ENCODE measurements at regions not wholly inside any gene's neighbourhood (a gene's known extent, or its start where the extent isn't known, plus 50 kb on each side); places are given as distances from the start of the nearest gene placed in this dataset.
"Not testable (repeated sequence)": the region's sequence is repeated elsewhere in the genome, so short reads cannot be mapped to it uniquely, and the experiment has no call there.

GRCh38 chr15:91356083-91356482, 256.0 kb downstream of the SV2B start:
- Histone ChIP-seq H3K4me1 (ENCODE audit: control insufficient read depth in 2 of 2, insufficient read depth in 2 of 2, low read length in 2 of 2) (no peaks in the 10 kb centered on the region), H3K27me3 (ENCODE audit: control insufficient read depth in 2 of 2, insufficient read depth in 1 of 2, low read length in 1 of 2) (no peaks in the 10 kb centered on the region), H3K4me3 (ENCODE audit: low read length in 2 of 2) (no peak overlapping the region), H3K9me3 (ENCODE audit: control insufficient read depth in 2 of 2, insufficient read depth in 1 of 2, low read length in 1 of 2) (no peaks in the 10 kb centered on the region), H3K27ac (ENCODE audit: low read depth in 1 of 2, low read length in 1 of 2) (no peak overlapping the region), H3K36me3 (ENCODE audit: control insufficient read depth in 2 of 2, insufficient read depth in 2 of 2, low read length in 1 of 2) (no peaks in the 10 kb centered on the region)
- no peak for DNase-seq (ENCODE audit: low read depth in 6 of 9, low spot score in 9 of 9)
- WGBS = 96% methylated on average over 4 of the region's 4 CpGs

DNA sequence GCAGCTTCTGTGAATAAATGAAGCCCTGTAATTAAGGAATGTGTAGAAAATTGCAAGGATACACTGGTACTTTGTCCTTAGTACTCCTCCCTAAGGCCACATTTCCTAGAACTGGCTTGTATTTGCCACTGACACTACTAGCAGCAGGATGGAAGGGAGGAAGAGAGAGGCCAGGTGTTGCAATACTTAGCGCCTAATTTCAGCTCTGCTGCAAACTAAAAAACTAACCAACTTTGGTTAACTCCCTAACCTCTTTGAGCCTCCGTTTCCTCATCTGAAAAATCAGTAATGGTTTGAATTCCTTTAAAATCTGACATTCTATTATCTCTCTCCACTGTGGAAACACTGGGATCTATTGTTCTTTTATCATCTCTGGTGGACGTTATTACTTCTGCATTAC, 257.0 kb downstream of the SV2B start:
- H3K4me3 ChIP-seq (ENCODE audit: low read length in 2 of 2) = no peak overlapping the region
- DNase-seq (ENCODE audit: low read depth in 6 of 9, low spot score in 9 of 9) = no peak
- H3K27ac ChIP-seq (ENCODE audit: low read depth in 1 of 2, low read length in 1 of 2) = no peak overlapping the region
- H3K36me3 ChIP-seq (ENCODE audit: control insufficient read depth in 2 of 2, insufficient read depth in 2 of 2, low read length in 1 of 2) = no peaks in the 10 kb centered on the region
- no peaks in the 10 kb centered on the region for H3K9me3 ChIP-seq (ENCODE audit: control insufficient read depth in 2 of 2, insufficient read depth in 1 of 2, low read length in 1 of 2)
- no peaks in the 10 kb centered on the region for H3K27me3 ChIP-seq (ENCODE audit: control insufficient read depth in 2 of 2, insufficient read depth in 1 of 2, low read length in 1 of 2)
- no peaks in the 10 kb centered on the region for H3K4me1 ChIP-seq (ENCODE audit: control insufficient read depth in 2 of 2, insufficient read depth in 2 of 2, low read length in 2 of 2)
- WGBS = 90% methylated on average over 3 of the region's 3 CpGs

GRCh38 chr15:91357486-91357885, 257.4 kb downstream of the SV2B start:
- no peaks in the 10 kb centered on the region for H3K27me3 ChIP-seq (ENCODE audit: control insufficient read depth in 2 of 2, insufficient read depth in 1 of 2, low read length in 1 of 2)
- H3K9me3 ChIP-seq (ENCODE audit: control insufficient read depth in 2 of 2, insufficient read depth in 1 of 2, low read length in 1 of 2) = no peaks in the 10 kb centered on the region

GRCh38 chr15:91358405-91358804, 258.3 kb downstream of the SV2B start:
- Histone ChIP-seq H3K36me3 (ENCODE audit: control insufficient read depth in 2 of 2, insufficient read depth in 2 of 2, low read length in 1 of 2) (no peaks in the 10 kb centered on the region), H3K9me3 (ENCODE audit: control insufficient read depth in 2 of 2, insufficient read depth in 1 of 2, low read length in 1 of 2) (no peaks in the 10 kb centered on the region), H3K4me3 (ENCODE audit: low read length in 2 of 2) (no peak overlapping the region), H3K4me1 (ENCODE audit: control insufficient read depth in 2 of 2, insufficient read depth in 2 of 2, low read length in 2 of 2) (no peaks in the 10 kb centered on the region), H3K27ac (ENCODE audit: low read depth in 1 of 2, low read length in 1 of 2) (no peak overlapping the region), H3K27me3 (ENCODE audit: control insufficient read depth in 2 of 2, insufficient read depth in 1 of 2, low read length in 1 of 2) (no peaks in the 10 kb centered on the region)
- no peak for DNase-seq (ENCODE audit: low read depth in 6 of 9, low spot score in 9 of 9)
- WGBS = 96% methylated on average over 3 of the region's 3 CpGs

More at GRCh38 chr15:91357486-91357885, 257.4 kb downstream of the SV2B start:
- H3K4me1 ChIP-seq (ENCODE audit: control insufficient read depth in 2 of 2, insufficient read depth in 2 of 2, low read length in 2 of 2) = no peaks in the 10 kb centered on the region
- H3K27ac ChIP-seq (ENCODE audit: low read depth in 1 of 2, low read length in 1 of 2) = no peak overlapping the region
- H3K4me3 ChIP-seq (ENCODE audit: low read length in 2 of 2) = no peak overlapping the region
- 96% methylated on average over 10 of the region's 10 CpGs for WGBS
- DNase-seq (ENCODE audit: low read depth in 6 of 9, low spot score in 9 of 9) = no peak
- no peaks in the 10 kb centered on the region for H3K36me3 ChIP-seq (ENCODE audit: control insufficient read depth in 2 of 2, insufficient read depth in 2 of 2, low read length in 1 of 2)

GRCh38 chr15:91361696-91362095, 261.6 kb downstream of the SV2B start:
- not testable (repeated sequence) for H3K27ac ChIP-seq (ENCODE audit: low read depth in 1 of 2, low read length in 1 of 2); H3K4me3 ChIP-seq (ENCODE audit: low read length in 2 of 2); H3K9me3 ChIP-seq (ENCODE audit: control insufficient read depth in 2 of 2, insufficient read depth in 1 of 2, low read length in 1 of 2); H3K27me3 ChIP-seq (ENCODE audit: control insufficient read depth in 2 of 2, insufficient read depth in 1 of 2, low read length in 1 of 2); H3K4me1 ChIP-seq (ENCODE audit: control insufficient read depth in 2 of 2, insufficient read depth in 2 of 2, low read length in 2 of 2); H3K36me3 ChIP-seq (ENCODE audit: control insufficient read depth in 2 of 2, insufficient read depth in 2 of 2, low read length in 1 of 2); DNase-seq (ENCODE audit: low read depth in 6 of 9, low spot score in 9 of 9)
- WGBS = 93% methylated on average over 3 of the region's 3 CpGs

DNA sequence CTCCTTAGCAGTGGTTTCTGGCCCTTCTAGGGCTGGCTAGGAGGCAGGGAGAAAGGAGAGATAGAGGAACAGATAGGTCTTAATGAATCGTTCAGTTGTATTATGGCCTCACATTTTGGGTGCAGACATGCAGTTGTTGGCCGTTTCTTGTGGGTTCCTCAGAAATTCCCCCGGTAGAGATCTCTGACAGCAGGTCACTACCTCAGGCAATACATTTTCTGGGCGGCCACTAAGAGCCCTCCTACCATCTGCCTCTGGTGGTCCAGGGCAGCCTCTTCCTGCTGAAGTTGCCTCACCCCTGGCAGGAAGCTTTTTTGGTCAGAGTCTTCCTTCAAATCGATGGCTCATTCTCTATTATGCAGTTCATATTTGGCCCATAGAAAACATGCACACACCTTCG, 266.1 kb downstream of the SV2B start:
- Histone ChIP-seq H3K4me3 (ENCODE audit: low read length in 2 of 2) (no peak overlapping the region), H3K27me3 (ENCODE audit: control insufficient read depth in 2 of 2, insufficient read depth in 1 of 2, low read length in 1 of 2) (no peaks in the 10 kb centered on the region), H3K4me1 (ENCODE audit: control insufficient read depth in 2 of 2, insufficient read depth in 2 of 2, low read length in 2 of 2) (peaks cover 0 to 19% of the 10 kb centered on the region in 2 donors), H3K9me3 (ENCODE audit: control insufficient read depth in 2 of 2, insufficient read depth in 1 of 2, low read length in 1 of 2) (no peaks in the 10 kb centered on the region), H3K27ac (ENCODE audit: low read depth in 1 of 2, low read length in 1 of 2) (no peak overlapping the region), H3K36me3 (ENCODE audit: control insufficient read depth in 2 of 2, insufficient read depth in 2 of 2, low read length in 1 of 2) (no peaks in the 10 kb centered on the region)
- 65% methylated on average over 6 of the region's 6 CpGs for WGBS
- no peak for DNase-seq (ENCODE audit: low read depth in 6 of 9, low spot score in 9 of 9)

- no peak overlapping the region for H3K4me3 ChIP-seq (ENCODE audit: low read length in 2 of 2)
- no peaks in the 10 kb centered on the region for H3K27me3 ChIP-seq (ENCODE audit: control insufficient read depth in 2 of 2, insufficient read depth in 1 of 2, low read length in 1 of 2)
- 90% methylated on average over 9 of the region's 9 CpGs for WGBS
- H3K36me3 ChIP-seq (ENCODE audit: control insufficient read depth in 2 of 2, insufficient read depth in 2 of 2, low read length in 1 of 2) = no peaks in the 10 kb centered on the region
- no peaks in the 10 kb centered on the region for H3K9me3 ChIP-seq (ENCODE audit: control insufficient read depth in 2 of 2, insufficient read depth in 1 of 2, low read length in 1 of 2)
- H3K27ac ChIP-seq (ENCODE audit: low read depth in 1 of 2, low read length in 1 of 2) = no peak overlapping the region
- H3K4me1 ChIP-seq (ENCODE audit: control insufficient read depth in 2 of 2, insufficient read depth in 2 of 2, low read length in 2 of 2) = peaks cover 0 to 19% of the 10 kb centered on the region in 2 donors
- no peak for DNase-seq (ENCODE audit: low read depth in 6 of 9, low spot score in 9 of 9)
These were observed 268.6 kb downstream of the SV2B start for GRCh38 chr15:91368611-91369010.

GRCh38 chr15:91369823-91370222, 269.8 kb downstream of the SV2B start:
- H3K27ac ChIP-seq (ENCODE audit: low read depth in 1 of 2, low read length in 1 of 2) = peak overlapping the region in 1 of 2 donors; percentile 18
- DNase-seq (ENCODE audit: low read depth in 6 of 9, low spot score in 9 of 9) = peak in 2 of 9 donors; percentile 13 to 42
- H3K27me3 ChIP-seq (ENCODE audit: control insufficient read depth in 2 of 2, insufficient read depth in 1 of 2, low read length in 1 of 2) = no peaks in the 10 kb centered on the region
- H3K4me3 ChIP-seq (ENCODE audit: low read length in 2 of 2) = no peak overlapping the region
- H3K36me3 ChIP-seq (ENCODE audit: control insufficient read depth in 2 of 2, insufficient read depth in 2 of 2, low read length in 1 of 2) = no peaks in the 10 kb centered on the region
- no peaks in the 10 kb centered on the region for H3K9me3 ChIP-seq (ENCODE audit: control insufficient read depth in 2 of 2, insufficient read depth in 1 of 2, low read length in 1 of 2)
- 12% methylated on average over 7 of the region's 7 CpGs for WGBS
- H3K4me1 ChIP-seq (ENCODE audit: control insufficient read depth in 2 of 2, insufficient read depth in 2 of 2, low read length in 2 of 2) = peaks cover 0 to 19% of the 10 kb centered on the region in 2 donors

DNA sequence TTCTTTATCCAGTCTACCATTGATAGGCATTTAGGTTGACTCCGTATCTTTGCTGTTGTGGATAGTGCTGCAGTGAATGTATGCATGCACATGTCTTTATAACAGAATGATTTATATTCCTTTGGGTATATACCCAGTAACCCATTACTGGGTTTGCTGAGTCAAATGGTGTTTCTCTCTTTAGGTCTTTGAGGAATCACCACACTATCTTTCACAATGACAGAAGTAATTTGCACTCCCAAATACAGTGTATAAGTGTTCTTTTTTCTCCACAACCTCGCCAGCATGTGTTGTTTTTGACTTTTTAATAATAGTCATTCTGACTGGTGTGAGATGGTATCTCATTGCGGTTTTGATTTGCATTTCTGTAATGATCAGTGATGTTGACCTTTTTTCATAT, 271.3 kb downstream of the SV2B start:
- peaks cover 0 to 19% of the 10 kb centered on the region in 2 donors for H3K4me1 ChIP-seq (ENCODE audit: control insufficient read depth in 2 of 2, insufficient read depth in 2 of 2, low read length in 2 of 2)
- not testable (repeated sequence) for H3K36me3 ChIP-seq (ENCODE audit: control insufficient read depth in 2 of 2, insufficient read depth in 2 of 2, low read length in 1 of 2); H3K4me3 ChIP-seq (ENCODE audit: low read length in 2 of 2); DNase-seq (ENCODE audit: low read depth in 6 of 9, low spot score in 9 of 9); H3K27me3 ChIP-seq (ENCODE audit: control insufficient read depth in 2 of 2, insufficient read depth in 1 of 2, low read length in 1 of 2); H3K27ac ChIP-seq (ENCODE audit: low read depth in 1 of 2, low read length in 1 of 2); H3K9me3 ChIP-seq (ENCODE audit: control insufficient read depth in 2 of 2, insufficient read depth in 1 of 2, low read length in 1 of 2)
- 96% methylated on average over 3 of the region's 3 CpGs for WGBS

DNA sequence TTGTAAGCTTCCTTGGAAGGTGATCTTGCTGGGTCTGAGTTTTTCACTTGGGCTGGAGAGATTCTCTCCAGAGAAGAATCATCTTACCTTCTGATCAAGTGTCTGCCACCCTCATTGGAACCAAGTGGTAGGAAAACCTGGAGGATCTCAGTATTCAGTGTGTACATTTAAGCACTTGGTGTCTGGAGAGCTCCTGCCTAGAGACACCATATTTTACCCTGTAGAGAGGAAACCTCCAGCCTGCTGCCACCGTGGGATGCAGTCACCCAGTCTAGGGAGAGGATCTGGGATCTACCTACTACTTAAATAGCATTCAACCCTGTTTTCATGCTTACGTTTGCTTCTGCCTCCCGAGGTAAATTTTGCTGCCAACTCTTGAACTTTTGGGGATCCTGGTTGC, 274.3 kb downstream of the SV2B start:
- Histone ChIP-seq H3K27ac (ENCODE audit: low read depth in 1 of 2, low read length in 1 of 2) (no peak overlapping the region), H3K4me3 (ENCODE audit: low read length in 2 of 2) (no peak overlapping the region), H3K4me1 (ENCODE audit: control insufficient read depth in 2 of 2, insufficient read depth in 2 of 2, low read length in 2 of 2) (peaks cover 0 to 9% of the 10 kb centered on the region in 2 donors), H3K27me3 (ENCODE audit: control insufficient read depth in 2 of 2, insufficient read depth in 1 of 2, low read length in 1 of 2) (no peaks in the 10 kb centered on the region), H3K36me3 (ENCODE audit: control insufficient read depth in 2 of 2, insufficient read depth in 2 of 2, low read length in 1 of 2) (no peaks in the 10 kb centered on the region), H3K9me3 (ENCODE audit: control insufficient read depth in 2 of 2, insufficient read depth in 1 of 2, low read length in 1 of 2) (no peaks in the 10 kb centered on the region)
- DNase-seq (ENCODE audit: low read depth in 6 of 9, low spot score in 9 of 9) = no peak
- 97% methylated on average over 3 of the region's 3 CpGs for WGBS
